ENCODE measurements at regions not wholly inside any gene's neighbourhood (a gene's known extent, or its start where the extent isn't known, plus 50 kb on each side); places are given as distances from the start of the nearest gene placed in this dataset.

GRCh38 chr7:9226500-9226899 lies 793.1 kb downstream of the NXPH1 start:
- TF ChIP-seq EZH2 (IDR thresholded peaks at IDR 0.05; ENCODE audit: borderline replicate concordance, low read length) (no peak), CTCF (IDR thresholded peaks at IDR 0.05; ENCODE audit: low read length) (no peak)

Measured in OCI-LY1 (cell line).